Activated CD4-positive, CD25-positive, alpha-beta regulatory T cell treated with anti-CD3 and anti-CD28 coated beads, Interleukin-2, amount 50 U/mL, for 16 hours (primary cell): ENCODE measurements at regions not wholly inside any gene's neighbourhood (a gene's known extent, or its start where the extent isn't known, plus 50 kb on each side); places are given as distances from the start of the nearest gene placed in this dataset.
"Not testable (repeated sequence)": the region's sequence is repeated elsewhere in the genome, so short reads cannot be mapped to it uniquely, and the experiment has no call there.

Experiments used
- DNase-seq: peaks from one replicate; pipeline ENCODE4 v3.0.0-alpha.2; 2020; ENCODE audit warnings: low read depth, low spot score

GRCh38 chr10:44114441-44114840, 270.5 kb downstream of the CXCL12 start:
- DNase-seq, result no peak

- not testable (repeated sequence) for DNase-seq
Measured at GRCh38 chr10:44112280-44112679, 272.6 kb downstream of the CXCL12 start.

- no peak for DNase-seq
Measured at GRCh38 chr10:44105696-44106095, 279.2 kb downstream of the CXCL12 start.

GRCh38 chr10:44102726-44103255, 282.1 kb downstream of the CXCL12 start:
- no peak for DNase-seq

GRCh38 chr10:44101082-44101481, 283.8 kb downstream of the CXCL12 start:
- DNase-seq, result no peak

- no peak for DNase-seq
Measured at GRCh38 chr10:44099511-44099910, 285.4 kb downstream of the CXCL12 start.

- not testable (repeated sequence) for DNase-seq
Measured at GRCh38 chr10:44096217-44096616, 288.7 kb downstream of the CXCL12 start.

GRCh38 chr10:44089671-44090070, 295.2 kb downstream of the CXCL12 start:
- no peak for DNase-seq

- no peak for DNase-seq
Measured at GRCh38 chr10:44087403-44087802, 297.5 kb downstream of the CXCL12 start.

- DNase-seq, result no peak
Measured at GRCh38 chr10:44083719-44084400, 301.0 kb downstream of the CXCL12 start.

- no peak for DNase-seq
Measured at GRCh38 chr10:44071479-44071878, 313.4 kb downstream of the CXCL12 start.

GRCh38 chr10:44070282-44070681, 314.6 kb downstream of the CXCL12 start:
- DNase-seq, result no peak

GRCh38 chr10:44069573-44069972, 315.3 kb downstream of the CXCL12 start:
- DNase-seq, result no peak

- no peak for DNase-seq
Measured at GRCh38 chr10:44068716-44069482, 316.0 kb downstream of the CXCL12 start.

- no peak for DNase-seq
Measured at GRCh38 chr10:44067432-44067831, 317.5 kb downstream of the CXCL12 start.

GRCh38 chr10:44066527-44067255, 318.2 kb downstream of the CXCL12 start:
- no peak for DNase-seq

- DNase-seq, result no peak
Measured at GRCh38 chr10:44065788-44066526, 318.9 kb downstream of the CXCL12 start.

GRCh38 chr10:44064987-44065787, 319.7 kb downstream of the CXCL12 start:
- DNase-seq, result no peak

- DNase-seq, result no peak
Measured at GRCh38 chr10:44064317-44064716, 320.6 kb downstream of the CXCL12 start.

GRCh38 chr10:44063686-44064085, 321.2 kb downstream of the CXCL12 start:
- no peak for DNase-seq

- DNase-seq, result no peak
Measured at GRCh38 chr10:44060719-44061118, 324.2 kb downstream of the CXCL12 start.
